H9 (cell line): ENCODE measurements at regions not wholly inside any gene's neighbourhood (a gene's known extent, or its start where the extent isn't known, plus 50 kb on each side); places are given as distances from the start of the nearest gene placed in this dataset.

Source experiments
- DNase-seq: peaks from one replicate; pipeline ENCODE4 v3.0.0-alpha.2; 2017
- H2AFZ ChIP-seq: one replicate; pipeline ENCODE4 v1.6.1; 2013; ENCODE audit warnings: mild to moderate bottlenecking, low read length, control low read depth, moderate library complexity
- H2AK5ac ChIP-seq: 2 replicates; pipeline ENCODE4 v1.6.1; 2013; ENCODE audit warnings: low read length, control low read depth, mixed read lengths; ENCODE audit not compliant: insufficient read length
- H2BK120ac ChIP-seq: one replicate; pipeline ENCODE4 v1.6.1; 2013; ENCODE audit warnings: low read depth, mild to moderate bottlenecking, low read length, control low read depth, inconsistent platforms; ENCODE audit not compliant: poor library complexity, severe bottlenecking
- H2BK12ac ChIP-seq: 2 replicates; pipeline ENCODE4 v1.6.1; 2013; ENCODE audit warnings: low read length, control low read depth, mixed read lengths, low read depth; ENCODE audit not compliant: insufficient read length
- H2BK15ac ChIP-seq: 2 replicates; pipeline ENCODE4 v1.6.1; 2013; ENCODE audit warnings: low read depth, low read length, control low read depth
- H2BK20ac ChIP-seq: one replicate; pipeline ENCODE4 v1.6.1; 2013; ENCODE audit warnings: low read depth, mild to moderate bottlenecking, low read length, control low read depth, inconsistent platforms; ENCODE audit not compliant: poor library complexity, severe bottlenecking
- H2BK5ac ChIP-seq: 2 replicates; pipeline ENCODE4 v1.6.1; 2013; ENCODE audit warnings: low read length, control low read depth, mixed read lengths; ENCODE audit not compliant: insufficient read length
- H3K14ac ChIP-seq: 2 replicates; pipeline ENCODE4 v1.6.1; 2013; ENCODE audit warnings: low read length, control low read depth; ENCODE audit not compliant: insufficient read depth
- H3K18ac ChIP-seq: 2 replicates; pipeline ENCODE4 v1.6.1; 2013; ENCODE audit warnings: low read depth, mild to moderate bottlenecking, mixed read lengths, low read length, control low read depth; ENCODE audit not compliant: insufficient read length
- H3K23ac ChIP-seq: 2 replicates; pipeline ENCODE4 v1.6.1; 2013; ENCODE audit warnings: low read length, control low read depth, mixed read lengths, low read depth; ENCODE audit not compliant: insufficient read length
- H3K23me2 ChIP-seq: 2 replicates; pipeline ENCODE4 v1.6.1; 2013; ENCODE audit warnings: low read depth, mild to moderate bottlenecking, mixed read lengths, low read length, control low read depth; ENCODE audit not compliant: insufficient read length, poor library complexity, severe bottlenecking
- H3K27ac ChIP-seq: 2 replicates; pipeline ENCODE4 v1.5.1; 2013; ENCODE audit warnings: low read length, control low read depth, mixed read lengths, low read depth; ENCODE audit not compliant: insufficient read length
- H3K27me3 ChIP-seq: 2 replicates; pipeline ENCODE4 v1.6.1; 2013; ENCODE audit warnings: low read length, control low read depth, inconsistent platforms; ENCODE audit not compliant: insufficient read depth
- H3K4ac ChIP-seq: 2 replicates; pipeline ENCODE4 v1.6.1; 2013; ENCODE audit warnings: low read depth, mild to moderate bottlenecking, control low read depth, inconsistent platforms, low read length, moderate library complexity
- H3K4me1 ChIP-seq: 2 replicates; pipeline ENCODE4 v1.6.1; 2013; ENCODE audit warnings: low read length, control low read depth, inconsistent platforms; ENCODE audit not compliant: insufficient read depth
- H3K4me2 ChIP-seq: 2 replicates; pipeline ENCODE4 v1.6.1; 2013; ENCODE audit warnings: low read length, control low read depth, mixed read lengths; ENCODE audit not compliant: insufficient read length, insufficient read depth
- H3K56ac ChIP-seq: 2 replicates; pipeline ENCODE4 v1.6.1; 2013; ENCODE audit warnings: low read depth, mild to moderate bottlenecking, mixed read lengths, low read length, control low read depth; ENCODE audit not compliant: insufficient read length
- H3K79me1 ChIP-seq: 2 replicates; pipeline ENCODE4 v1.6.1; 2013; ENCODE audit warnings: low read depth, mild to moderate bottlenecking, moderate library complexity, low read length, control low read depth, inconsistent platforms; ENCODE audit not compliant: insufficient read depth, poor library complexity, severe bottlenecking
- H3K79me2 ChIP-seq: 2 replicates; pipeline ENCODE4 v1.6.1; 2013; ENCODE audit warnings: low read length, control low read depth, inconsistent platforms; ENCODE audit not compliant: insufficient read depth
- H3K9ac ChIP-seq: 2 replicates; pipeline ENCODE4 v1.6.1; 2013; ENCODE audit warnings: low read length, control low read depth, mixed read lengths; ENCODE audit not compliant: insufficient read length; ENCODE audit errors: extremely low read depth
- H3K9me3 ChIP-seq: one replicate; pipeline ENCODE4 v1.6.1; 2013; ENCODE audit warnings: low read depth, low read length, inconsistent platforms; ENCODE audit not compliant: control insufficient read depth
- H3T11ph ChIP-seq: one replicate; pipeline ENCODE4 v1.6.1; 2013; ENCODE audit warnings: mild to moderate bottlenecking, low read length, control low read depth, inconsistent platforms
- H4K20me1 ChIP-seq: one replicate; pipeline ENCODE4 v1.6.1; 2013; ENCODE audit not compliant: control insufficient read depth, insufficient read length, insufficient read depth
- H4K5ac ChIP-seq: 2 replicates; pipeline ENCODE4 v1.6.1; 2013; ENCODE audit warnings: low read depth, mild to moderate bottlenecking, mixed read lengths, low read length, control low read depth; ENCODE audit not compliant: insufficient read length
- H4K8ac ChIP-seq: replicated peaks from 2 replicates; pipeline ENCODE4 v1.6.1; 2013; ENCODE audit warnings: low read length, control low read depth, mixed read lengths, low read depth; ENCODE audit not compliant: insufficient read length
- H4K91ac ChIP-seq: 2 replicates; pipeline ENCODE4 v1.6.1; 2013; ENCODE audit warnings: low read depth, mild to moderate bottlenecking, moderate library complexity, mixed read lengths, low read length, control low read depth; ENCODE audit not compliant: insufficient read length
- H3K27ac Mint-ChIP-seq, 3 experiments: 2 replicates in 2 of 3; 3 replicates in 1 of 3; pipeline ENCODE4 v1.8.0; 2020 to 2021; ENCODE audit warnings: mixed read lengths in 3 of 3, mild to moderate bottlenecking in 1 of 3, moderate library complexity in 1 of 3
- H3K27me3 Mint-ChIP-seq: 2 replicates; pipeline ENCODE4 v1.8.0; 2021; ENCODE audit warnings: low read depth, mild to moderate bottlenecking, moderate library complexity, mixed read lengths
- H3K36me3 Mint-ChIP-seq, 3 experiments: 2 replicates in 2 of 3; 3 replicates in 1 of 3; pipeline ENCODE4 v1.8.0; 2020 to 2021; ENCODE audit warnings: low read depth in 3 of 3, mixed read lengths in 3 of 3; ENCODE audit not compliant: insufficient read depth in 1 of 3
- H3K4me1 Mint-ChIP-seq, 2 experiments: 2 replicates each; pipeline ENCODE4 v1.8.0; 2020; ENCODE audit warnings: mixed read lengths in 2 of 2
- H3K4me3 Mint-ChIP-seq, 2 experiments: 2 replicates in 1 of 2; 3 replicates in 1 of 2; pipeline ENCODE4 v1.8.0; 2020 to 2021; ENCODE audit warnings: mild to moderate bottlenecking in 2 of 2, mixed read lengths in 2 of 2, moderate library complexity in 1 of 2
- H3K9me3 Mint-ChIP-seq, 2 experiments: 2 replicates in 1 of 2; 3 replicates in 1 of 2; pipeline ENCODE4 v1.8.0; 2020; ENCODE audit warnings: mild to moderate bottlenecking in 2 of 2, mixed read lengths in 2 of 2, moderate library complexity in 1 of 2
- CTCF ChIP-seq: fragments of 200-600 bp; sonication (generic); conservative IDR thresholded peaks from 3 replicates; pipeline ENCODE4 v1.8.0; 2021; ENCODE audit warnings: antibody characterized with exemption, mild to moderate bottlenecking
- WGBS: extraction: QIAGEN DNeasy Blood & Tissue Kit; methylation state at CpG from one replicate; pipeline ENCODE4 v1.1.7; 2013; ENCODE audit warnings: missing lambda C conversion rate, low lambda C conversion rate, mixed read lengths; ENCODE audit not compliant: insufficient read length; ENCODE audit errors: extremely low coverage; 5-methylcytosine and 5-hydroxymethylcytosine counted together

- Histone ChIP-seq H3K14ac (no peak overlapping the region), H4K8ac (no peak overlapping the region), H3K9ac (no peak overlapping the region), H3K23me2 (no peaks in the 10 kb centered on the region), H3K4ac (no peak overlapping the region), H2BK12ac (no peak overlapping the region), H3K23ac (no peak overlapping the region), H2BK15ac (no peak overlapping the region), H3K4me1 (no peaks in the 10 kb centered on the region), H3K56ac (no peak overlapping the region), H4K91ac (no peak overlapping the region), H3K27me3 (no peaks in the 10 kb centered on the region), H3K18ac (no peak overlapping the region), H3T11ph (no peak overlapping the region), H2AK5ac (no peak overlapping the region), H3K4me2 (no peak overlapping the region), H3K9me3 (no peaks in the 10 kb centered on the region), H3K79me2 (no peaks in the 10 kb centered on the region), H2BK20ac (no peak overlapping the region), H3K27ac (no peak overlapping the region), H2BK5ac (no peak overlapping the region), H4K20me1 (no peaks in the 10 kb centered on the region), H2AFZ (no peak overlapping the region), H3K79me1 (no peaks in the 10 kb centered on the region), H2BK120ac (no peak overlapping the region), H4K5ac (no peak overlapping the region)
- no peaks in the 10 kb centered on the region; a peak in 1 of 5 replicates for H3K9me3 Mint-ChIP-seq
- no CpG with 5 or more reads among the region's 6 CpGs for WGBS
- H3K4me3 Mint-ChIP-seq: no peak overlapping the region
- no peak for TF ChIP-seq CTCF
- no peak for DNase-seq
- H3K36me3 Mint-ChIP-seq: peaks cover 0 to 5% (median 0%) of the 10 kb centered on the region in 3 experiments; a peak in 2 of 7 replicates
- no peak overlapping the region for H3K27ac Mint-ChIP-seq
- H3K27me3 Mint-ChIP-seq: no peaks in the 10 kb centered on the region
- H3K4me1 Mint-ChIP-seq: peaks cover 4 to 5% of the 10 kb centered on the region in 2 experiments; a peak in 3 of 4 replicates
Observed at GRCh38 chr21:18917622-18918021, 514.0 kb upstream of the TMPRSS15 start.
